BLaER1 treated with 17β-estradiol and CSF1 and Interleukin-3, amounts not matched to agents 10 nM and 100 nM (cell line): ENCODE measurements at regions not wholly inside any gene's neighbourhood (a gene's known extent, or its start where the extent isn't known, plus 50 kb on each side); places are given as distances from the start of the nearest gene placed in this dataset.

Experiments used
- H3K27ac ChIP-seq, 11 experiments: shearing (Covaris generic); formaldehyde crosslinking; 2 replicates each; pipeline ENCODE4 v1.8.1; 2022
- H3K27me3 ChIP-seq, 11 experiments: shearing (Covaris generic); formaldehyde crosslinking; 2 replicates each; pipeline ENCODE4 v1.8.1; 2022
- H3K36me3 ChIP-seq, 11 experiments: shearing (Covaris generic); formaldehyde crosslinking; 2 replicates each; pipeline ENCODE4 v1.8.1; 2022
- H3K4me1 ChIP-seq, 10 experiments: shearing (Covaris generic); formaldehyde crosslinking; 2 replicates each; pipeline ENCODE4 v1.8.1; 2022
- H3K4me2 ChIP-seq, 11 experiments: shearing (Covaris generic); formaldehyde crosslinking; 2 replicates each; pipeline ENCODE4 v1.8.1; 2022
- H3K4me3 ChIP-seq, 10 experiments: shearing (Covaris generic); formaldehyde crosslinking; 2 replicates each; pipeline ENCODE4 v1.8.1; 2022
- H3K9ac ChIP-seq, 11 experiments: shearing (Covaris generic); formaldehyde crosslinking; 2 replicates each; pipeline ENCODE4 v1.8.1; 2022
- H3K9me3 ChIP-seq, 11 experiments: shearing (Covaris generic); formaldehyde crosslinking; replicated peaks in 1 of 11; 2 replicates each; pipeline ENCODE4 v1.8.1; 2022
- H4K20me1 ChIP-seq, 11 experiments: shearing (Covaris generic); formaldehyde crosslinking; 2 replicates each; pipeline ENCODE4 v1.8.1; 2022
- Cebpa-rat ChIP-seq, 11 experiments: shearing (Covaris generic); IDR thresholded peaks; 2 replicates each; pipeline ENCODE4 v1.8.1; 2022

DNA sequence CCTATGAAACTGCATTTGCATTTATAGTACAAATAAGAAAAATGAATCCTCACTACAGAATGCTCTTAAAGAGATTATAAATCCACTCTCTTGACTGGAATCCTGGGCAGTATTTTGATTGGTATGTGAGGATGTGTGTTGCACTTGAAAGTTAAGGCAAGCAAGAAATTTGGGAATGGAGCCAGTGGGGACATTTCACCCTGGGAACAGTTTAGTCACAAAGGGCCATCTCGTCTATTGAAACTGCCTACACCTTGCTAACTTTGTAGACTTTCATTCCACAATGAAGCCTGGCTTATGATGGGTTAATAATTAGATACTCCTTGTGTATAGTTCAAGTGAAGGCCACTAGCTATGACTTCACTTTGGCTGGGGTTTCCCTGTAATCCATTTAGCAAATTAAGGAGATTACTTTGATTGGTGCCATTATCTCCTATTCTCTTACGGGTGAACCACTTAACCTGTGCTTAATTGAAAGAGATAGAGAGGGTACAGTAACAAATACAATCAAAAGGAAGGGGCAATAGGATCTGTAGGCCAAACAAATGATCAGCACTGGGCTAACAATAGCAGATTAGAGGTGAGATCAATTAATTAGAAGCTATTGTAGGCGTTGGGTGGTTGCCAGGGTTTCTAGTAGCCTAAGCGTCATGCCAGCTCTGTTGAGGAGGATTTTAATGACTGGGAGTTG lies 146.9 kb upstream of the RARB start:
- peak overlapping the region in 1 of 11 experiments; percentile 20; a peak in 1 of 22 replicates for H3K4me2 ChIP-seq
- H4K20me1 ChIP-seq = no peaks in the 10 kb centered on the region
- H3K4me3 ChIP-seq = no peak overlapping the region
- H3K4me1 ChIP-seq = peaks cover 0 to 36% (median 0%) of the 10 kb centered on the region in 10 experiments; a peak in 3 of 20 replicates
- no peak overlapping the region for H3K27ac ChIP-seq
- H3K27me3 ChIP-seq = no peaks in the 10 kb centered on the region
- no peak overlapping the region for H3K9ac ChIP-seq
- H3K9me3 ChIP-seq = no peaks in the 10 kb centered on the region
- TF ChIP-seq Cebpa-rat (IDR thresholded peaks at IDR 0.05) = no peak
- no peaks in the 10 kb centered on the region for H3K36me3 ChIP-seq

DNA sequence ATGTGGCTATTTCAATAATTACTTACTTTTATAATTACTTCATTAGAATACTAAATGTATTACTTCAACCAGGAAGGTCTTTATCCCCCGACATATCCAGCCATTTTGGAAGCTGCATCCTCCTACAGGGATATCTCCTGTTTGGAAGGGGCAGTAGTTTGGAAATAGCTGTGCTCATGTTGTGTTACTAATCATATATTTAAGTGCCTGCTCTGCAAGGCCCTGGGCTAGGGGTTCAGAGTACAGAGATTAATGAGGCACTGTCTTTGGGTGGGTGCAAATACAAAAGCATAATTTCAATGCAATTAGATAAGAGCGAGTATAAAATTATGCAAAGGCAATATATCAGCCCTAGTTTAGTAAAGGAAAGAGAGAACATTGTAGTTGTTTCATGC lies 146.3 kb upstream of the RARB start:
- Histone ChIP-seq H3K36me3 (no peaks in the 10 kb centered on the region), H4K20me1 (no peaks in the 10 kb centered on the region)
- TF ChIP-seq Cebpa-rat (IDR thresholded peaks at IDR 0.05) = no peak

DNA sequence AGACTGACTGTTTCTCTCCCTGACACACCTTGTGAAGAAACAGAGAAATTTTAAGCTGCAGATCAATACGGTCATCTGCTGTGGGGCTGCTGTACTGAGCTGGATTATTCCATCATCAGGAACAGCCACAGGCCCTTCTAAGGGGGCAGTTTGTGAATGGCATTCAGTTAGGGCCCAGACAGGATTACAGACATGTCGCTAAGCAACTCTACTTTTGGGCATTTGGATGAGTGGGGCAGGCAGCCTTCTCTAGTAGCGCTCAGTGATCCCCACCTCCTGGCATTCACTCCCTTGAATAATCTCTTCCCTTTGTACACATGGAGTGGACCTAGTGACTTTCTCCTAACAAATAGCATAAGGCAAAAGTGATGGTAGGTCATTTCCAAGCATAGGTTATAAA lies 144.4 kb upstream of the RARB start:
- no peak for TF ChIP-seq Cebpa-rat (IDR thresholded peaks at IDR 0.05)
- Histone ChIP-seq H3K4me1 (peaks cover 0 to 34% (median 0%) of the 10 kb centered on the region in 10 experiments; a peak in 3 of 20 replicates), H3K9me3 (no peaks in the 10 kb centered on the region), H3K4me3 (no peak overlapping the region), H3K27me3 (no peaks in the 10 kb centered on the region), H3K9ac (no peak overlapping the region), H3K36me3 (no peaks in the 10 kb centered on the region), H3K27ac (no peak overlapping the region), H3K4me2 (peak overlapping the region in 2 of 11 experiments; percentile 3 to 22; a peak in 1 of 22 replicates), H4K20me1 (no peaks in the 10 kb centered on the region)

More for the DNA sequence above, 146.3 kb upstream of the RARB start:
- Histone ChIP-seq H3K4me1 (peaks cover 0 to 36% (median 0%) of the 10 kb centered on the region in 10 experiments; a peak in 3 of 20 replicates), H3K4me2 (no peak overlapping the region), H3K4me3 (no peak overlapping the region), H3K9me3 (no peaks in the 10 kb centered on the region), H3K9ac (no peak overlapping the region), H3K27me3 (no peaks in the 10 kb centered on the region), H3K27ac (no peak overlapping the region)

DNA sequence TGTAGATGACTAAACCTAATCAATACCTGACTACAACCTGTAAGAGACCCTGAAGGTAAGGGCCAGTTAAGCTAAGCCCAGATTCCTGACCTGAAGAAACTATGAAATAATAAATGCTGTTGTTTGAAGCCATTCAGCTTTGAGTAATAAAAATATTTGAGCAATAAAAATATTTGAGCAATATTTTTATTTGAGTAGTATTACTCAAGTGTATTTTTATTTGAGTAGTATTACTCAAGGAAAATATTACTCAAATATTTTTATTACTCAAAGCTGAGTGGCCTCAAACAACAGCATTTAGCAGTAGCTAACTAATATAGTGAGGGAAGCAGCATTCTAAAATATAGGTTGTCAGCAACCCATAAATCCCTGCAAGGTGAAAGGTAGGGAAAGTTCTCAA lies 143.8 kb upstream of the RARB start:
- Histone ChIP-seq H4K20me1 (no peaks in the 10 kb centered on the region), H3K27ac (no peak overlapping the region), H3K36me3 (no peaks in the 10 kb centered on the region), H3K4me3 (no peak overlapping the region), H3K9me3 (no peaks in the 10 kb centered on the region), H3K9ac (no peak overlapping the region), H3K4me1 (peaks cover 0 to 28% (median 0%) of the 10 kb centered on the region in 10 experiments; a peak in 3 of 20 replicates), H3K27me3 (no peaks in the 10 kb centered on the region), H3K4me2 (peak overlapping the region in 2 of 11 experiments; percentile 3 to 22; a peak in 1 of 22 replicates)
- TF ChIP-seq Cebpa-rat (IDR thresholded peaks at IDR 0.05) = no peak

DNA sequence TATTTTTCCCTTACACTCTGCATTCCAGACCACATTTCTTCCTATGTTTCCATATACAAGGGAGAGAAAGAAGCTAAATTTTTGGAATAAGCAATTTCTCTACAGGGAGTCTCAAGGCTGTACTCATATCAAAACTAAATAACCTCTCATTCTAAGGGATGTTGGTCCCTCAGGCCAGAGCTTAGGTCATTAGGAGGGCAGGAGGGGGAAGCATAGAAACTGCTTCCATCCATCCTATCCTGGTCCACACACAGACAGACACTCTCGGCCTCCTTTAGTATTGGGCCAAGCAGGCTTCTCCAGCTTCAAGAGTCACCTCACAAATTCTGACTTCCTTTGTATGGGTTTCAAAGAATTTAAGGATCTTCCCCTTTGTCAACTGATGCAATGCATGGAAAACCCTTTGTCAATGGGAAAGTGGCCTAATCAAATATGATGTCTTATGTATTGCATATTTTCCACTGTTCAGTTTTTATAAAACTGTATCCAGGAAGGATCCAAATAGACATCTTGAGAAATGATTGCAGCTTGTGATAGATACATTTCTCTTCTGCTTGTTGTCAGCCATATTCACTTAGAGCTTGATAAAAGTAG lies 140.7 kb upstream of the RARB start:
- no peak for TF ChIP-seq Cebpa-rat (IDR thresholded peaks at IDR 0.05)
- Histone ChIP-seq H3K4me3 (no peak overlapping the region), H3K27me3 (no peaks in the 10 kb centered on the region), H3K4me1 (peaks cover 0 to 17% (median 0%) of the 10 kb centered on the region in 10 experiments; a peak in 1 of 20 replicates), H3K27ac (no peak overlapping the region), H3K4me2 (no peak overlapping the region), H3K36me3 (no peaks in the 10 kb centered on the region), H3K9me3 (no peaks in the 10 kb centered on the region), H4K20me1 (no peaks in the 10 kb centered on the region), H3K9ac (no peak overlapping the region)

DNA sequence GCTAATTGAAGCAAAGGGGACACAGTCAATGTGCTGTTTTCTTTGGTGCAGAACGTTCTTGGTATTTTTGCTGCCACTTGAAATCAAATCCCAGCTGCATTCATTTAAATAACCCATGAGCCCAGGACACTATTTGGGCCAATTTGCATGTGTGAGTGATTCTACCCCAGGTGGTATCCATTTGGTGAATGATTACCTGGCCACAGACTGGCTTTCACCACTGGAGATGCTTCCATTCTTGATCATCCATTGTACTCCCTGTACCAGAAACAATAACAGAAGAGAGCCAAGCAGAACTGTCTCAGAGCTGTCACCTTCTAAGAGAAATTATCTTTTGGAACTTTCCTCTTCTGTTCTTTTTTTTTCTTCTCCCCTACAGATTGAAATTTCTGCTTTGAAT lies 139.7 kb upstream of the RARB start:
- no peaks in the 10 kb centered on the region for H4K20me1 ChIP-seq
- no peak overlapping the region for H3K4me3 ChIP-seq
- H3K4me1 ChIP-seq = peaks cover 0 to 10% (median 0%) of the 10 kb centered on the region in 10 experiments; a peak in 1 of 20 replicates
- H3K27me3 ChIP-seq = no peaks in the 10 kb centered on the region
- H3K36me3 ChIP-seq = no peaks in the 10 kb centered on the region
- no peak overlapping the region for H3K27ac ChIP-seq
- H3K9me3 ChIP-seq = no peaks in the 10 kb centered on the region
- H3K9ac ChIP-seq = no peak overlapping the region
- no peak overlapping the region for H3K4me2 ChIP-seq
- no peak for TF ChIP-seq Cebpa-rat (IDR thresholded peaks at IDR 0.05)

DNA sequence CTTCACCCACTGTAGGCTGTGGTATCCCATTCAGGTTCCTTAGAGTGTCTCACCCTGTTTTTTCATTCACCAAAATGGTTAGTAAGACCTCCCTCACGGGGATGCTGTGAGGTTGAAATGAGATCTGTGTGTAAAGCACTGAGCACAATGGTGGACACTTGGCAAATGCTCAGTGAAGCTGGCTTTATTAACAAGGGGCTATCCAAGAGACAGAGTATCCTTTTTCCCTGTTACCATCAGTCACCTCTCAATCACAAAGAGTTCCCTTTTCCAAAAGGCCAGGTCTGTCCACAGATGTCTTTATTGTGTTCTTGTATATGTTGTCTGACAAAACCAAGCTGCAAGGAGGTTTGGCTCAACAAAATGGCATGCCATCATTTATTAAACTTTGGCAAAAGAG lies 138.9 kb upstream of the RARB start:
- H3K4me3 ChIP-seq = no peak overlapping the region
- H3K9ac ChIP-seq = no peak overlapping the region
- H3K27ac ChIP-seq = no peak overlapping the region
- peaks cover 3 to 9% (median 6%) of the 10 kb centered on the region in 10 experiments; a peak in 17 of 20 replicates for H3K4me1 ChIP-seq
- TF ChIP-seq Cebpa-rat (IDR thresholded peaks at IDR 0.05) = no peak
- H3K9me3 ChIP-seq = peaks cover 0 to 5% (median 0%) of the 10 kb centered on the region in 11 experiments; a peak in 1 of 22 replicates
- no peak overlapping the region for H3K4me2 ChIP-seq
- no peaks in the 10 kb centered on the region for H4K20me1 ChIP-seq
- H3K36me3 ChIP-seq = no peaks in the 10 kb centered on the region
- no peaks in the 10 kb centered on the region for H3K27me3 ChIP-seq

DNA sequence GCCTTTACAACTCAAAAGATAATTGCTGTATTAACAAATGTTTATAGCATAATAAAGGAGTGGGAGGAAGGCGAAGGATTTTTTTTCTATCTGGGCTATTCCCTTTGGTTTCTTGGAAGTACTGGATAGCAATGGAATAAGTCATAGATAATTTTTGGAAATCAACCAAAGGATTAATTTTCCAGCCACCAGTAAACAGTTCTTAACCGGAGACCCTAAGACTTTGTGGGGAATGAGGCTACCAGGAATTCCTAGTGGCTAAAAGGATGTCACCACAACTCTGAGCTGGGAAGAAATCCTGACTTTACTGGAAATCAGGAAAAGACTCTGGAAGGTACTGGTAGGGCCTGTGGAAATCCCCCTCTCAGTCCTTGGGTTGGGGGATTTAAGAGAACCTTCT lies 138.4 kb upstream of the RARB start:
- Histone ChIP-seq H3K27ac (no peak overlapping the region), H3K4me1 (peaks cover 8 to 12% (median 11%) of the 10 kb centered on the region in 10 experiments; a peak in 19 of 20 replicates), H3K4me2 (no peak overlapping the region), H3K27me3 (no peaks in the 10 kb centered on the region), H3K36me3 (no peaks in the 10 kb centered on the region), H3K9ac (no peak overlapping the region), H3K4me3 (no peak overlapping the region), H3K9me3 (peaks cover 0 to 8% (median 0%) of the 10 kb centered on the region in 11 experiments; a peak in 1 of 22 replicates), H4K20me1 (no peaks in the 10 kb centered on the region)
- no peak for TF ChIP-seq Cebpa-rat (IDR thresholded peaks at IDR 0.05)

DNA sequence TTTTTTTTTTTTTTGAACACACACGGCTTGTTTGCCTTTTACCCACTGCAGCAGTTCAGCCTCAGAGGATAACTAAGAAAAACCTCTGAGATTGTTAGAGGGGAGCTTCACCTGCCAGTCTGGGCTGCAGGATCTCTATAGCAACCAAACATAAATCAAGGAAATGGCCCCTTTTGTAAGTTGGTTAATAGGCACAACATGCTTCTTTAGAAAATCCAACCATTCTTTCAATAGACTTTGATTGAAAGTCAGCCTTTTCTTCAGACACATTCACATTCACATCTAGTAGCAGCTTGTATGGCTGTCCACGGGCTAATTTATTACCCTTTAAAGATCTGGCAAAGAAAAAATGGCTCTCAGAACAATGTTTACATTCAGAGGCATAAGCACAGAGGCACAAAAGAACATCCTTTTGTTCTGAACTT lies 136.6 kb upstream of the RARB start:
- no peaks in the 10 kb centered on the region for H3K27me3 ChIP-seq
- H3K9ac ChIP-seq = no peak overlapping the region
- H3K36me3 ChIP-seq = no peaks in the 10 kb centered on the region
- TF ChIP-seq Cebpa-rat (IDR thresholded peaks at IDR 0.05) = no peak
- H4K20me1 ChIP-seq = no peaks in the 10 kb centered on the region
- H3K4me1 ChIP-seq = peaks cover 8 to 19% (median 14%) of the 10 kb centered on the region in 10 experiments; a peak in 19 of 20 replicates
- H3K4me3 ChIP-seq = no peak overlapping the region
- H3K4me2 ChIP-seq = no peak overlapping the region
- H3K9me3 ChIP-seq = peaks cover 0 to 8% (median 0%) of the 10 kb centered on the region in 11 experiments; a peak in 1 of 22 replicates
- no peak overlapping the region for H3K27ac ChIP-seq
